ENCODE measurements at regions not wholly inside any gene's neighbourhood (a gene's known extent, or its start where the extent isn't known, plus 50 kb on each side); places are given as distances from the start of the nearest gene placed in this dataset.
"Not testable (repeated sequence)": the region's sequence is repeated elsewhere in the genome, so short reads cannot be mapped to it uniquely, and the experiment has no call there.

DNA sequence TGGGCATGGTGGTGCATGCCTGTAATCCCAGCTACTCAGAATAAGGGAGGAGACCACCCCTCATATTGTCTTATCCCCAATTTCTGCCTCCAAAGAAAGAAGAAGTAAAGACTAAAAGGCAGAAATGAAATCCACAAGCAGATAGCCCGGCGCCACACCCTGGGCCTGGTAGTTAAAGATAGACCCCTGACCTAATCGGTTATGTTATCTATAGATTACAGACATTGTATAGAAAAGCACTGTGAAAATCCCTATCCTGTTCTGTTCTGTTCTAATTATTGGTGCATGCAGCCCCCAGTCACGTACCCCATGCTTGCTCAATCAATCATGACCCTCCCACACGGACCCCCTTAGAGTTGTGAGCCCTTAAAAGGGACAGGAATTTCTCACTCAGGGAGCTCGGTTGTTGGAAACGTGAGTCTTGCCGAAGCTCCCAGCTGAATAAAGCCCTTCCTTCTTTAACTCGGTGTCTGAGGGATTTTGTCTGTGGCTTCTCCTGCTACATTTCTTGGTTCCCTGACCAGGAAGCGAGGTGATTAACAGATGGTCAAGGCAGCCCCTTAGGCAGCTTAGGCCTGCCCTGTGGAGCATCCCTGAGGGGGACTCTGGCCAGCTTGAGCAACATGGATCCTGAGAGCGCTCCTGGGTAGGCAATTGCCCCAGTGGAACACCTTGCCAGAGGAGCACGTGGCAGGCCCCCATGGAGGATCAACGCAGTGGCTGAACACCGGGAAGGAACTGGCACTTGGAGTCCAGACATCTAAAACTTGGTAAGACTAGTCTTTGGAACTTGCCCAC, 188.7 kb upstream of the NDUFV2 start:
- H3K4me1 ChIP-seq (ENCODE audit: control insufficient read depth in 1 of 2, insufficient read depth in 2 of 2, low read length in 2 of 2); H3K14ac ChIP-seq (ENCODE audit: low read length); H3K79me2 ChIP-seq (ENCODE audit: control insufficient read depth, insufficient read depth, low read length, poor library complexity); H3K79me1 ChIP-seq (ENCODE audit: low read length); H4K8ac ChIP-seq (ENCODE audit: low read depth, low read length); H2BK5ac ChIP-seq (ENCODE audit: low read depth, low read length, poor library complexity); H3K23ac ChIP-seq (ENCODE audit: low read length); H2BK12ac ChIP-seq (ENCODE audit: low read length); H3K36me3 ChIP-seq (ENCODE audit: control insufficient read depth in 1 of 2, insufficient read depth in 2 of 2, low read length in 2 of 2); H3K4me3 ChIP-seq (ENCODE audit: low read depth, low read length); H2BK120ac ChIP-seq (ENCODE audit: insufficient read depth, low read length, poor library complexity); H3K4me2 ChIP-seq (ENCODE audit: low read length); H4K12ac ChIP-seq (ENCODE audit: low read depth, low read length); H3K9ac ChIP-seq (ENCODE audit: low read length); H3K27me3 ChIP-seq (ENCODE audit: insufficient read depth, low read length); H3K27ac ChIP-seq (ENCODE audit: low read depth, low read length); H2AK5ac ChIP-seq (ENCODE audit: low read length); H3K18ac ChIP-seq (ENCODE audit: low read length); DNase-seq; H3K4ac ChIP-seq (ENCODE audit: low read depth, low read length); H4K91ac ChIP-seq (ENCODE audit: low read depth, low read length); H2AFZ ChIP-seq (ENCODE audit: insufficient read depth, low read length, poor library complexity); H3K9me3 ChIP-seq (ENCODE audit: insufficient read depth, low read depth, low read length): not testable (repeated sequence)
- no CpG with 5 or more reads among the region's 14 CpGs for whole genome bisulfite sequencing (ENCODE audit: extremely low coverage, insufficient coverage, insufficient read length)

DNA sequence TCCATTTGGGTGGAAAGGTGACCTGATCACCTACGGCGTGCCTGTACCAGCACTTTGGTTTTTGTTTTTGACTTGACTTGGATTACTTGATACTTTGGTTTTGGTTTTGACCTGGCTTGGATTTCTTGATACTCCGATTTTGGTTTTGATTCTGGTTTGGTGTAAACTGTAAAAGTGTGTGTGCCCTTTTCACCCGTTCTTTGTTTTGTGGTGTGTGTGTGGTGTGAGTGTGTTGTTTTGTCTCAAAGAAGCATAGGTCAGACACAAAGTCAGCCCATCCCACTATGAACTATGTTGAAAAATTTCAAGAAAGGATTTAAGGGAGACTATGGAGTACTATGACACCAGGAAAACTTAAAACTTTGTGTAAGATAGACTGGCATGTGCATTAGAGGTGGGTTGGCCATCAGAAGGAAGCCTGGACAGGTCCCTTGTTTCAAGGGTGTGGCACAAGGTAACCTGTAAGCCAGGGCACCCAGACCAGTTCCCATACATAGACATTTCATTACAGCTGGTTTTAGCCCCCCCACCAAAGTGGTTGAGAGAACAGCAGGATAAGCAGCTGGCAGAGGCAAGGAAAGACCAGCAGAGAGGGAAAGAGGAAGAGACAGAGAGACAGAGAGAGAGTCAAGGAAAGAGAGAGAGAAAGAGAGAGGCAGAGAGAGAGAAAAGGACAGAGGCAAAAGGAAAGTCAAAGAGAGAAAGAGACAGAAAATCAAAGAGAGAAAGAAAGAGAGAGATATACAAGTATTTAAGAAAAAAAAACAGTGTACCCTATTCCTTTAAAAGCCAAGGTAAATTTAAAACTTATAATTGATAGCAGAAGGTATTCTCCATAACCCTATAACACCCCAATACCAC, 187.9 kb upstream of the NDUFV2 start:
- not testable (repeated sequence) for H3K14ac ChIP-seq (ENCODE audit: low read length); DNase-seq; H3K36me3 ChIP-seq (ENCODE audit: control insufficient read depth in 1 of 2, insufficient read depth in 2 of 2, low read length in 2 of 2); H3K23ac ChIP-seq (ENCODE audit: low read length); H2BK5ac ChIP-seq (ENCODE audit: low read depth, low read length, poor library complexity); H3K9me3 ChIP-seq (ENCODE audit: insufficient read depth, low read depth, low read length); H3K18ac ChIP-seq (ENCODE audit: low read length); H2AFZ ChIP-seq (ENCODE audit: insufficient read depth, low read length, poor library complexity); H3K4me2 ChIP-seq (ENCODE audit: low read length); H3K4me1 ChIP-seq (ENCODE audit: control insufficient read depth in 1 of 2, insufficient read depth in 2 of 2, low read length in 2 of 2); H3K4ac ChIP-seq (ENCODE audit: low read depth, low read length); H2BK120ac ChIP-seq (ENCODE audit: insufficient read depth, low read length, poor library complexity); H3K4me3 ChIP-seq (ENCODE audit: low read depth, low read length); H2AK5ac ChIP-seq (ENCODE audit: low read length); H4K91ac ChIP-seq (ENCODE audit: low read depth, low read length); H4K8ac ChIP-seq (ENCODE audit: low read depth, low read length); H3K27ac ChIP-seq (ENCODE audit: low read depth, low read length); H2BK12ac ChIP-seq (ENCODE audit: low read length); H3K9ac ChIP-seq (ENCODE audit: low read length); H3K27me3 ChIP-seq (ENCODE audit: insufficient read depth, low read length); H4K12ac ChIP-seq (ENCODE audit: low read depth, low read length); H3K79me1 ChIP-seq (ENCODE audit: low read length); H3K79me2 ChIP-seq (ENCODE audit: control insufficient read depth, insufficient read depth, low read length, poor library complexity)
- WGBS (ENCODE audit: extremely low coverage, insufficient coverage, insufficient read length): no CpG with 5 or more reads among the region's 4 CpGs

GRCh38 chr18:8920856-8921787, 181.4 kb upstream of the NDUFV2 start:
- H3K4me2 ChIP-seq (ENCODE audit: low read length); H3K27ac ChIP-seq (ENCODE audit: low read depth, low read length); H2BK12ac ChIP-seq (ENCODE audit: low read length); H4K12ac ChIP-seq (ENCODE audit: low read depth, low read length); H3K4me3 ChIP-seq (ENCODE audit: low read depth, low read length); H3K4me1 ChIP-seq (ENCODE audit: control insufficient read depth in 1 of 2, insufficient read depth in 2 of 2, low read length in 2 of 2); H3K14ac ChIP-seq (ENCODE audit: low read length); H3K4ac ChIP-seq (ENCODE audit: low read depth, low read length); H2BK120ac ChIP-seq (ENCODE audit: insufficient read depth, low read length, poor library complexity); H3K36me3 ChIP-seq (ENCODE audit: control insufficient read depth in 1 of 2, insufficient read depth in 2 of 2, low read length in 2 of 2); H3K9ac ChIP-seq (ENCODE audit: low read length); H3K79me1 ChIP-seq (ENCODE audit: low read length); H3K18ac ChIP-seq (ENCODE audit: low read length); H2AFZ ChIP-seq (ENCODE audit: insufficient read depth, low read length, poor library complexity); H3K27me3 ChIP-seq (ENCODE audit: insufficient read depth, low read length); H3K23ac ChIP-seq (ENCODE audit: low read length); H4K91ac ChIP-seq (ENCODE audit: low read depth, low read length); H2AK5ac ChIP-seq (ENCODE audit: low read length); H4K8ac ChIP-seq (ENCODE audit: low read depth, low read length); H2BK5ac ChIP-seq (ENCODE audit: low read depth, low read length, poor library complexity); H3K9me3 ChIP-seq (ENCODE audit: insufficient read depth, low read depth, low read length); H3K79me2 ChIP-seq (ENCODE audit: control insufficient read depth, insufficient read depth, low read length, poor library complexity): not testable (repeated sequence)
- peak in 1 of 2 donors; percentile 15 for DNase-seq
- WGBS (ENCODE audit: extremely low coverage, insufficient coverage, insufficient read length): no CpG with 5 or more reads among the region's 7 CpGs

GRCh38 chr18:8926464-8926863, 176.0 kb upstream of the NDUFV2 start:
- H2AK5ac ChIP-seq (ENCODE audit: low read length): no peak overlapping the region
- H3K4ac ChIP-seq (ENCODE audit: low read depth, low read length): no peak overlapping the region
- no peak for DNase-seq
- H3K4me2 ChIP-seq (ENCODE audit: low read length): no peak overlapping the region
- no peak overlapping the region for H2AFZ ChIP-seq (ENCODE audit: insufficient read depth, low read length, poor library complexity)
- H3K27me3 ChIP-seq (ENCODE audit: insufficient read depth, low read length): no peaks in the 10 kb centered on the region
- no peaks in the 10 kb centered on the region for H3K36me3 ChIP-seq (ENCODE audit: control insufficient read depth in 1 of 2, insufficient read depth in 2 of 2, low read length in 2 of 2)
- WGBS (ENCODE audit: extremely low coverage, insufficient coverage, insufficient read length): no CpG with 5 or more reads among the region's 2 CpGs
- H3K4me3 ChIP-seq (ENCODE audit: low read depth, low read length): no peak overlapping the region
- no peak overlapping the region for H3K27ac ChIP-seq (ENCODE audit: low read depth, low read length)
- no peaks in the 10 kb centered on the region for H3K4me1 ChIP-seq (ENCODE audit: control insufficient read depth in 1 of 2, insufficient read depth in 2 of 2, low read length in 2 of 2)
- H4K12ac ChIP-seq (ENCODE audit: low read depth, low read length): no peak overlapping the region
- H2BK12ac ChIP-seq (ENCODE audit: low read length): no peak overlapping the region
- H3K9ac ChIP-seq (ENCODE audit: low read length): no peak overlapping the region
- no peak overlapping the region for H3K23ac ChIP-seq (ENCODE audit: low read length)
- no peak overlapping the region for H3K18ac ChIP-seq (ENCODE audit: low read length)
- H2BK5ac ChIP-seq (ENCODE audit: low read depth, low read length, poor library complexity): no peak overlapping the region
- H3K9me3 ChIP-seq (ENCODE audit: insufficient read depth, low read depth, low read length): no peaks in the 10 kb centered on the region
- no peak overlapping the region for H4K91ac ChIP-seq (ENCODE audit: low read depth, low read length)
- no peak overlapping the region for H4K8ac ChIP-seq (ENCODE audit: low read depth, low read length)
- no peak overlapping the region for H3K14ac ChIP-seq (ENCODE audit: low read length)
- no peaks in the 10 kb centered on the region for H3K79me1 ChIP-seq (ENCODE audit: low read length)
- no peaks in the 10 kb centered on the region for H3K79me2 ChIP-seq (ENCODE audit: control insufficient read depth, insufficient read depth, low read length, poor library complexity)
- H2BK120ac ChIP-seq (ENCODE audit: insufficient read depth, low read length, poor library complexity): no peak overlapping the region

Measured in trophoblast cell (in vitro differentiated cells and primary cell).